ENCODE measurements at regions not wholly inside any gene's neighbourhood (a gene's known extent, or its start where the extent isn't known, plus 50 kb on each side); places are given as distances from the start of the nearest gene placed in this dataset.

DNA sequence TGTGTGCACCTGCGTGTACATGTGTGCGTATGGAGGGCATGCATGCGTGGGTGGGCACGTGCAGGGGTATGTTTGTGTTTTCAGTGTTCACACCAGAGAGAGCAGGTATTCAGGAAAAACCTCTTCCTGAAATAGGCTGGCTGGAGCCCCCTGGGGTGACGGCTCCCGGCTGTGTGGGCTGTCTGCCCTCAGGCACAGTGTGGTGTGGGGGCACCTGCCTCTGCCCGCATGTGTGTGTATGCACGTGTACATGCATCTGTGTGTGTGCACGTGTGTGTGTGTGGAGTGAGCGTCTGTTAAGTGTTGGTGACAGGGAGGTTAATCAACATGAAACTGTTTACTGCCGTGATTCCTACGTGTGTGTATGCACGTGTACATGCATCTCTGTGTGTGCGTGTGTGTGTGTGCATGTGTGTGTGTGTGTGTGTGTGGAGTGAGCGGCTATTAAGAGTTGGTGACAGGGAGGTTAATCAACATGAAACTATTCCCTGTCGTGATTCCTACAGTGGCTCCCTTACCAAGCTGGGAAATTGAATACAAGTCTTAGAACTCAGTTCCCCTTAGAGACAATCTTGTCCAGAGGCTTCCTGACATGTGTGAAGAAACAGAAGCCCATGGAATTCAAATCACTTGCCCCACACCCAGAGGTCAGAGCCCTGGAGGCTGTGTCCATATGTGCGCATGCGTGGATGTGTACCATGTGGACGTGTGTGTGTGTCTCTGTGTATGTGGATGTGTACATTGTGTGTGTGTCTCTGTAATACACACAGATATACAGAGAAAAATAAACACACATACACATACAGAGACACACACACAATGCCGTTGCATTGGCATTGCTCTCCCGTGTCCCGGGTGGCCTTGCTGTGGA is 372.4 kb upstream of the IRX4 start:
- no peak overlapping the region for H3K4me2 ChIP-seq (ENCODE audit: low read length)
- no peaks in the 10 kb centered on the region for H3K36me3 ChIP-seq (replicated peaks; ENCODE audit: low read depth, low read length)
- H3K4me1 ChIP-seq (ENCODE audit: low read length) = no peaks in the 10 kb centered on the region
- no peak overlapping the region for H3K4me3 ChIP-seq (ENCODE audit: low read length)
- TF ChIP-seq, protein P1, sequence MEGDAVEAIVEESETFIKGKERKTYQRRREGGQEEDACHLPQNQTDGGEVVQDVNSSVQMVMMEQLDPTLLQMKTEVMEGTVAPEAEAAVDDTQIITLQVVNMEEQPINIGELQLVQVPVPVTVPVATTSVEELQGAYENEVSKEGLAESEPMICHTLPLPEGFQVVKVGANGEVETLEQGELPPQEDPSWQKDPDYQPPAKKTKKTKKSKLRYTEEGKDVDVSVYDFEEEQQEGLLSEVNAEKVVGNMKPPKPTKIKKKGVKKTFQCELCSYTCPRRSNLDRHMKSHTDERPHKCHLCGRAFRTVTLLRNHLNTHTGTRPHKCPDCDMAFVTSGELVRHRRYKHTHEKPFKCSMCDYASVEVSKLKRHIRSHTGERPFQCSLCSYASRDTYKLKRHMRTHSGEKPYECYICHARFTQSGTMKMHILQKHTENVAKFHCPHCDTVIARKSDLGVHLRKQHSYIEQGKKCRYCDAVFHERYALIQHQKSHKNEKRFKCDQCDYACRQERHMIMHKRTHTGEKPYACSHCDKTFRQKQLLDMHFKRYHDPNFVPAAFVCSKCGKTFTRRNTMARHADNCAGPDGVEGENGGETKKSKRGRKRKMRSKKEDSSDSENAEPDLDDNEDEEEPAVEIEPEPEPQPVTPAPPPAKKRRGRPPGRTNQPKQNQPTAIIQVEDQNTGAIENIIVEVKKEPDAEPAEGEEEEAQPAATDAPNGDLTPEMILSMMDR (IDR thresholded peaks at IDR 0.05; ENCODE audit: low read depth, low read length) = no peak
- no peak for TF ChIP-seq EZH2phosphoT487 (IDR thresholded peaks at IDR 0.05; ENCODE audit: low read depth)
- H3K9ac ChIP-seq (ENCODE audit: low read length) = no peak overlapping the region
- H3K79me2 ChIP-seq (ENCODE audit: low read length) = no peaks in the 10 kb centered on the region
- no peaks in the 10 kb centered on the region for H3K9me3 ChIP-seq (ENCODE audit: insufficient read depth, low read length)
- no peak overlapping the region for H3K27ac ChIP-seq (ENCODE audit: low read length)
- no peaks in the 10 kb centered on the region for H3K27me3 ChIP-seq (ENCODE audit: low read depth, low read length)
- no peaks in the 10 kb centered on the region for H4K20me1 ChIP-seq (ENCODE audit: insufficient read depth, low read length)
- no peak overlapping the region for H2AFZ ChIP-seq (ENCODE audit: low read depth, low read length)

DNA sequence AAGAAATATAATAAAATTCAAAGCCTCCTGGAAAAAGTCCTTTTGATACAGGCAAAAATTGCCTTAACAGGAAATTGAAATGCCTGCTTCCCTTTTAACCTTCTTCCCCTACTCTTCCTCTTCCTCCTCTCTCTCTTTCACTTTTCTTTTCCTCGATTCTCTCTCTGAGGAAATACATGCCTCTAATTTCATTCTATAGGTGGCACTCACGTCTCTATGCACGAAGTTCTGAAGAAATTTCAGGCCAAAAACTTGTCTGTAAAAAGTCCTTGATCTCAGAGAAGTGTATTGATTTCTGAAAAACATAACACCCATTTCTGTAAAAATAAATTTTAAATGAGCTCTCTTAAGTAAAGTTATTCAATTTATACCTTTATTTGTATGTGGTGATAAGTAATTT is 371.7 kb upstream of the IRX4 start:
- H3K27ac ChIP-seq (ENCODE audit: low read length) = no peak overlapping the region
- no peaks in the 10 kb centered on the region for H3K4me1 ChIP-seq (ENCODE audit: low read length)
- no peak overlapping the region for H3K4me2 ChIP-seq (ENCODE audit: low read length)
- no peak overlapping the region for H2AFZ ChIP-seq (ENCODE audit: low read depth, low read length)
- no peaks in the 10 kb centered on the region for H3K27me3 ChIP-seq (ENCODE audit: low read depth, low read length)
- no peaks in the 10 kb centered on the region for H3K36me3 ChIP-seq (replicated peaks; ENCODE audit: low read depth, low read length)
- H4K20me1 ChIP-seq (ENCODE audit: insufficient read depth, low read length) = no peaks in the 10 kb centered on the region
- no peak overlapping the region for H3K4me3 ChIP-seq (ENCODE audit: low read length)
- H3K9me3 ChIP-seq (ENCODE audit: insufficient read depth, low read length) = no peaks in the 10 kb centered on the region
- no peaks in the 10 kb centered on the region for H3K79me2 ChIP-seq (ENCODE audit: low read length)
- no peak overlapping the region for H3K9ac ChIP-seq (ENCODE audit: low read length)
- TF ChIP-seq, protein P1 (IDR thresholded peaks at IDR 0.05; ENCODE audit: low read depth, low read length) = no peak
- TF ChIP-seq EZH2phosphoT487 (IDR thresholded peaks at IDR 0.05; ENCODE audit: low read depth) = no peak

GRCh38 chr5:2253040-2253975 is 370.6 kb upstream of the IRX4 start:
- H3K9ac ChIP-seq (ENCODE audit: low read length) = no peak overlapping the region
- no peak overlapping the region for H2AFZ ChIP-seq (ENCODE audit: low read depth, low read length)
- H3K27me3 ChIP-seq (ENCODE audit: low read depth, low read length) = no peaks in the 10 kb centered on the region
- no peaks in the 10 kb centered on the region for H3K36me3 ChIP-seq (replicated peaks; ENCODE audit: low read depth, low read length)
- H4K20me1 ChIP-seq (ENCODE audit: insufficient read depth, low read length) = no peaks in the 10 kb centered on the region
- H3K27ac ChIP-seq (ENCODE audit: low read length) = no peak overlapping the region
- no peaks in the 10 kb centered on the region for H3K79me2 ChIP-seq (ENCODE audit: low read length)
- TF ChIP-seq, protein P1 (IDR thresholded peaks at IDR 0.05; ENCODE audit: low read depth, low read length) = no peak
- TF ChIP-seq EZH2phosphoT487 (IDR thresholded peaks at IDR 0.05; ENCODE audit: low read depth) = no peak
- H3K9me3 ChIP-seq (ENCODE audit: insufficient read depth, low read length) = no peaks in the 10 kb centered on the region
- no peaks in the 10 kb centered on the region for H3K4me1 ChIP-seq (ENCODE audit: low read length)
- H3K4me3 ChIP-seq (ENCODE audit: low read length) = no peak overlapping the region
- H3K4me2 ChIP-seq (ENCODE audit: low read length) = no peak overlapping the region

- Histone ChIP-seq H3K36me3 (replicated peaks; ENCODE audit: low read depth, low read length) (no peaks in the 10 kb centered on the region), H3K4me3 (ENCODE audit: low read length) (no peak overlapping the region), H3K4me1 (ENCODE audit: low read length) (no peaks in the 10 kb centered on the region), H3K4me2 (ENCODE audit: low read length) (no peak overlapping the region), H3K9me3 (ENCODE audit: insufficient read depth, low read length) (no peaks in the 10 kb centered on the region), H3K27ac (ENCODE audit: low read length) (no peak overlapping the region), H4K20me1 (ENCODE audit: insufficient read depth, low read length) (no peaks in the 10 kb centered on the region), H2AFZ (ENCODE audit: low read depth, low read length) (no peak overlapping the region), H3K9ac (ENCODE audit: low read length) (no peak overlapping the region), H3K79me2 (ENCODE audit: low read length) (no peaks in the 10 kb centered on the region), H3K27me3 (ENCODE audit: low read depth, low read length) (no peaks in the 10 kb centered on the region)
- no peak for TF ChIP-seq EZH2phosphoT487 (IDR thresholded peaks at IDR 0.05; ENCODE audit: low read depth)
- TF ChIP-seq, protein P1 (IDR thresholded peaks at IDR 0.05; ENCODE audit: low read depth, low read length) = no peak
Observed at GRCh38 chr5:2251751-2252150, 369.0 kb upstream of the IRX4 start.

All from OCI-LY3 (cell line).